Kidney (tissue), 13 donors: ENCODE measurements at regions not wholly inside any gene's neighbourhood (a gene's known extent, or its start where the extent isn't known, plus 50 kb on each side); places are given as distances from the start of the nearest gene placed in this dataset.

Experiments
- DNase-seq, 5 donors: peaks; one replicate each; pipeline ENCODE4 v3.0.0-alpha.2; 2013 to 2020
- FAIRE-seq: peaks from 2 replicates; lab custom pipeline; 2012; peaks lifted over from hg19 to GRCh38; lab: Jason Lieb, UNC
- H3K27ac ChIP-seq, 2 donors: one replicate each; pipeline ENCODE4 v1.7.0; 2013; ENCODE audit warnings: low read depth in 2 of 2, low read length in 2 of 2, inconsistent platforms in 1 of 2
- H3K27me3 ChIP-seq: one replicate; pipeline ENCODE4 v1.7.1; 2013; ENCODE audit warnings: low read length, inconsistent platforms; ENCODE audit not compliant: control insufficient read depth, insufficient read depth
- H3K36me3 ChIP-seq, 3 donors: one replicate each; pipeline versions ENCODE4 v1.7.0 to v1.7.1; 2013; ENCODE audit warnings: low read length in 3 of 3, control low read depth in 1 of 3, inconsistent platforms in 1 of 3; ENCODE audit not compliant: insufficient read depth in 3 of 3, control insufficient read depth in 2 of 3
- H3K4me1 ChIP-seq, 3 donors: one replicate each; pipeline versions ENCODE4 v1.7.0 to v1.7.1; 2013; ENCODE audit warnings: low read length in 3 of 3, inconsistent platforms in 1 of 3, low read depth in 1 of 3; ENCODE audit not compliant: control insufficient read depth in 2 of 3, insufficient read depth in 2 of 3
- H3K4me3 ChIP-seq, 3 donors: one replicate each; pipeline versions ENCODE4 v1.7.0 to v1.8.1; 2013; ENCODE audit warnings: low read length in 3 of 3, control low read depth in 1 of 3, inconsistent platforms in 1 of 3
- H3K9ac ChIP-seq, 3 donors: one replicate each; pipeline versions ENCODE4 v1.7.0 to v1.7.1; 2013; ENCODE audit warnings: low read length in 3 of 3, control low read depth in 1 of 3, inconsistent platforms in 1 of 3
- H3K9me3 ChIP-seq, 3 donors: one replicate each; pipeline versions ENCODE4 v1.7.0 to v1.7.1; 2013; ENCODE audit warnings: low read length in 3 of 3, control low read depth in 1 of 3, inconsistent platforms in 1 of 3; ENCODE audit not compliant: control insufficient read depth in 2 of 3, insufficient read depth in 1 of 3
- CTCF ChIP-seq: IDR thresholded peaks from 3 replicates; pipeline ENCODE4 v1.5.1; 2012; ENCODE audit warnings: mild to moderate bottlenecking, moderate library complexity, borderline replicate concordance; ENCODE audit not compliant: insufficient read depth; ENCODE audit errors: extremely low read depth
- intact Hi-C: fragments of 100-400 bp; cut with DNase I; formaldehyde crosslinking; loops from one replicate; pipeline ENCODE4 v1.11.1; 2022
- donor health status: control.
- donor health status: control.
- donor health status: control.
- donor health status: control.
- donor health status: control.
- donor health status: DM: yes; HTN: yes; CAD: no.
- donor health status: Normal renal cell carcinoma (clear cell type).

- no peak for DNase-seq
- no peak overlapping the region for H3K9ac ChIP-seq
- no peak for FAIRE-seq
- TF ChIP-seq CTCF = no peak
- no peaks in the 10 kb centered on the region for H3K4me1 ChIP-seq
- H3K9me3 ChIP-seq = no peaks in the 10 kb centered on the region
- no peaks in the 10 kb centered on the region for H3K36me3 ChIP-seq
- H3K4me3 ChIP-seq = no peak overlapping the region
- H3K27ac ChIP-seq = no peak overlapping the region
- intact Hi-C loops = no loop called here
- no peaks in the 10 kb centered on the region for H3K27me3 ChIP-seq
Observed at GRCh38 chr2:67808112-67808511, 254.7 kb downstream of the C1D start.

DNA sequence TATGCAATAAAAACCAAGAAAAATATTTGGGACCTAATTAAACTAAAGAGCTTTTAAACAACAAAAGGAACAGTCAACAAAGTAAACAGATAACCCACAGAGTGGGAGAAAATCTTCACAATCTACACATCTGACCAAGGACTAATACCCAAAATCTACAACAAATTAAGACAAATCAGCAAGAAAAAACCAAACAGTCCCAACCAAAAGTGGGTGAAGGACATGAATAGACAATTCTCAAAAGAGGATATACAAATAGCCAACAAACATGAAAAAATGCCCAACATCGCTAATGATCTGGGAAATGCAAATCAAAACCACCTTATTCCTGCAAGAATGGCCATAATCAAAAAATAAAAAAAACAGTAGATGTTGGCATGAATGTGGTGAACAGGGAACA lies 250.1 kb downstream of the C1D start:
- TF ChIP-seq CTCF = no peak
- Histone ChIP-seq H3K9ac (no peak overlapping the region), H3K4me1 (no peaks in the 10 kb centered on the region), H3K27ac (no peak overlapping the region), H3K36me3 (no peaks in the 10 kb centered on the region), H3K9me3 (no peaks in the 10 kb centered on the region), H3K27me3 (no peaks in the 10 kb centered on the region), H3K4me3 (no peak overlapping the region)
- intact Hi-C loops = no loop called here
- FAIRE-seq = no peak
- DNase-seq = no peak

DNA sequence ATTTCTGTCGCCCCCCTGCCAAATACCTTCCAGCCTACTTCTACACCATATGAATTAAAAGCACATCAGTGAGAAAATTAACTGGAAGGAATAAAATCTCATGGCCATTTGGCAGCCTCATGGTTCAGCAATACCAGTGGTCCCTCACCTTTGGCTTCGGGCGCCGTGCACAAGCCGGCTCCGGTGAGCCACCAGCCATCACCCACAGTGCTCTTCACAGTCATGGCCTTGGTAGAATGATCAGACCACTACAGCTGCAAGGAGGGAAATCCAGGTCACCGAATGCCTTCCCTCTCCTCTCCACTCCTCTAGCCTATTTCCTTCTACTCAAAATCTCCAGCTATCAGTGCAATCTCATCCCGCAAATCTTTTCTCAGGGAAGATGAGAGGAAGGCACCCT lies 239.1 kb downstream of the C1D start:
- TF ChIP-seq CTCF = no peak

DNA sequence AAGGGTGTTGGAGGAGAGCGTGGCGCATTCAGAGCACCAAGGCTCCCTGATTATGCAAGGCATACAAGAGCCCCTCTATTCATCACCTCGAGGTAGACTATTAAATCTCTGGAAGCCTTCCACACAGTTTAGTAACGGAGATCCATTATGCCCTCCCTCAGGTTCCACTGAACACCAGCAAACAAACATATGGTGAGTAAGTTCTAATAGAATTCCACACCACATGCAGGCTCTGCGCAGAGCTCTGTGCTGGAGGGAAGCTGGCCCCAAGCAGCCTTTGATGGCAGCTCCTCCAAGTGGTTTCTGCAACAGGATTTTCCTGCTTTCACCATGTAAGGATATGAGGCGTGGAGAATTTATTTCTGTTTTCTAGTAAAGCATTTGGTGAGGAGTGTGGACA lies 238.6 kb downstream of the C1D start:
- FAIRE-seq (no peak), DNase-seq (peak in 2 of 5 donors; percentile 37 to 60)
- TF ChIP-seq CTCF = no peak
- Histone ChIP-seq H3K9me3 (no peaks in the 10 kb centered on the region), H3K36me3 (no peaks in the 10 kb centered on the region), H3K4me1 (no peaks in the 10 kb centered on the region), H3K9ac (no peak overlapping the region), H3K27me3 (no peaks in the 10 kb centered on the region), H3K27ac (no peak overlapping the region), H3K4me3 (no peak overlapping the region)
- intact Hi-C loops = no loop called here

More for the DNA sequence above, 239.1 kb downstream of the C1D start:
- no peak for DNase-seq
- H3K27ac ChIP-seq = no peak overlapping the region
- no peaks in the 10 kb centered on the region for H3K27me3 ChIP-seq
- H3K4me1 ChIP-seq = no peaks in the 10 kb centered on the region
- intact Hi-C loops = no loop called here
- no peak for FAIRE-seq
- H3K9ac ChIP-seq = no peak overlapping the region
- H3K36me3 ChIP-seq = no peaks in the 10 kb centered on the region
- no peaks in the 10 kb centered on the region for H3K9me3 ChIP-seq
- H3K4me3 ChIP-seq = no peak overlapping the region
